Mesenchymal stem cell (in vitro differentiated cells and primary cell): ENCODE measurements at regions not wholly inside any gene's neighbourhood (a gene's known extent, or its start where the extent isn't known, plus 50 kb on each side); places are given as distances from the start of the nearest gene placed in this dataset.

Source experiments
- DNase-seq: peaks from one replicate; pipeline ENCODE4 v3.0.0-alpha.2; 2013
- H2AFZ ChIP-seq: one replicate; pipeline ENCODE4 v1.6.1; 2013; ENCODE audit warnings: low read depth, mild to moderate bottlenecking, control low read depth, inconsistent platforms, low read length, moderate library complexity
- H2AK5ac ChIP-seq: 2 replicates; pipeline ENCODE4 v1.6.1; 2013; ENCODE audit warnings: low read length, moderate library complexity, mild to moderate bottlenecking, inconsistent platforms; ENCODE audit not compliant: severe bottlenecking
- H2BK120ac ChIP-seq: one replicate; pipeline ENCODE4 v1.6.1; 2013; ENCODE audit warnings: low read depth, mild to moderate bottlenecking, inconsistent platforms, low read length, moderate library complexity
- H2BK12ac ChIP-seq, 2 experiments: one replicate each; pipeline ENCODE4 v1.6.1; 2013; ENCODE audit warnings: inconsistent platforms in 2 of 2, low read length in 2 of 2, mild to moderate bottlenecking in 2 of 2, moderate library complexity in 2 of 2, control low read depth in 1 of 2
- H2BK15ac ChIP-seq: one replicate; pipeline ENCODE4 v1.6.1; 2013; ENCODE audit warnings: mild to moderate bottlenecking, low read depth, inconsistent platforms; ENCODE audit not compliant: poor library complexity, severe bottlenecking
- H2BK5ac ChIP-seq: 2 replicates; pipeline ENCODE4 v1.6.1; 2013; ENCODE audit warnings: low read depth, mild to moderate bottlenecking, low read length, control low read depth, inconsistent platforms; ENCODE audit not compliant: poor library complexity, severe bottlenecking
- H3K14ac ChIP-seq, 2 experiments: one replicate each; pipeline ENCODE4 v1.6.1; 2013; ENCODE audit warnings: inconsistent platforms in 2 of 2, low read length in 2 of 2, control low read depth in 1 of 2, mild to moderate bottlenecking in 1 of 2, moderate library complexity in 1 of 2
- H3K18ac ChIP-seq, 2 experiments: one replicate each; pipeline ENCODE4 v1.6.1; 2013; ENCODE audit warnings: inconsistent platforms in 2 of 2, low read length in 2 of 2, control low read depth in 1 of 2, low read depth in 1 of 2, mild to moderate bottlenecking in 1 of 2
- H3K23ac ChIP-seq, 2 experiments: one replicate each; pipeline ENCODE4 v1.6.1; 2013; ENCODE audit warnings: inconsistent platforms in 2 of 2, low read length in 2 of 2, mild to moderate bottlenecking in 2 of 2, moderate library complexity in 2 of 2, control low read depth in 1 of 2
- H3K27ac ChIP-seq: 2 replicates; pipeline ENCODE4 v1.5.1; 2013; ENCODE audit warnings: mild to moderate bottlenecking, moderate library complexity, low read length, control low read depth, inconsistent platforms; ENCODE audit not compliant: poor library complexity, severe bottlenecking
- H3K27me3 ChIP-seq, 2 experiments: 2 replicates each; pipeline versions ENCODE4 v1.6.1 to v1.7.0; 2013; ENCODE audit warnings: low read length in 2 of 2, mild to moderate bottlenecking in 2 of 2, moderate library complexity in 2 of 2, control low read depth in 1 of 2, inconsistent platforms in 1 of 2; ENCODE audit not compliant: control insufficient read depth in 1 of 2, insufficient read depth in 1 of 2
- H3K36me3 ChIP-seq, 2 experiments: 2 replicates each; pipeline versions ENCODE4 v1.6.1 to v1.7.0; 2013; ENCODE audit warnings: low read length in 2 of 2, control low read depth in 1 of 2, inconsistent platforms in 1 of 2, low read depth in 1 of 2, mild to moderate bottlenecking in 1 of 2; ENCODE audit not compliant: insufficient read depth in 2 of 2, control insufficient read depth in 1 of 2
- H3K4ac ChIP-seq, 2 experiments: one replicate each; pipeline ENCODE4 v1.6.1; 2013; ENCODE audit warnings: inconsistent platforms in 2 of 2, low read length in 2 of 2, mild to moderate bottlenecking in 2 of 2, moderate library complexity in 2 of 2, control low read depth in 1 of 2, low read depth in 1 of 2
- H3K4me1 ChIP-seq: 2 replicates; pipeline ENCODE4 v1.6.1; 2013; ENCODE audit warnings: low read depth, low read length, control low read depth; ENCODE audit not compliant: control insufficient read depth, insufficient read depth
- H3K4me2 ChIP-seq: 2 replicates; pipeline ENCODE4 v1.6.1; 2013; ENCODE audit warnings: low read length, mild to moderate bottlenecking, inconsistent platforms; ENCODE audit not compliant: poor library complexity, severe bottlenecking
- H3K4me3 ChIP-seq, 2 experiments: 2 replicates each; pipeline versions ENCODE4 v1.5.1 to v1.7.0; 2013; ENCODE audit warnings: low read length in 2 of 2, mild to moderate bottlenecking in 2 of 2, control low read depth in 1 of 2, low read depth in 1 of 2; ENCODE audit not compliant: insufficient read depth in 1 of 2
- H3K79me1 ChIP-seq: replicated peaks from 2 replicates; pipeline ENCODE4 v1.6.1; 2013; ENCODE audit warnings: mild to moderate bottlenecking, control low read depth, low read length, inconsistent platforms; ENCODE audit not compliant: poor library complexity, severe bottlenecking
- H3K9ac ChIP-seq: 2 replicates; pipeline ENCODE4 v1.7.0; 2013; ENCODE audit warnings: mild to moderate bottlenecking, low read length, moderate library complexity
- H3K9me3 ChIP-seq: 2 replicates; pipeline ENCODE4 v1.7.0; 2013; ENCODE audit warnings: mild to moderate bottlenecking, low read length; ENCODE audit not compliant: control insufficient read depth
- H4K8ac ChIP-seq: one replicate; pipeline ENCODE4 v1.6.1; 2013; ENCODE audit warnings: inconsistent platforms, mild to moderate bottlenecking, low read length, moderate library complexity
- H4K91ac ChIP-seq: one replicate; pipeline ENCODE4 v1.6.1; 2013; ENCODE audit warnings: mild to moderate bottlenecking, low read length, inconsistent platforms
- WGBS: methylation state at CpG from one replicate; pipeline ENCODE4 v1.1.7; 2013; ENCODE audit warnings: mixed read lengths; 5-methylcytosine and 5-hydroxymethylcytosine counted together

DNA sequence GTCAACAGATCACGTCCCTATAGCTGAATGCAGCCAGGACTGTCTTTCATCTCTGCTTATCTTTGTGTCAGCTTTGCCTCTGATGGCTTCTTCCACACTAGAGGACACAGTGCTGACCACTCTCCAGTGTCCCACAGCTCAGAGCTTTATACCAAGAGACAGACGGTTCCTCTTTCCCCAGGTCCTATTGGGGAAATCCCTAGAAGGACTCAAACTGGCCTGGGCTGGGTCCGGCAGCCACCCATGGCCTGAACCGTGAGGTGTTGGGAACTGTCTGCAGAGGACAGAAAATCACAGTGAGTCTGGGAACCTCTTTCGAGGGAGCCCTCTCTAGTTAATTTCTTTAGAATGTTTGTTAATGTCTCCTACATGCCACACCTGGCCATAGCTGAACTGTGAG lies 68.3 kb upstream of the SHB start:
- Histone ChIP-seq H3K9me3 (no peaks in the 10 kb centered on the region), H3K4me3 (no peak overlapping the region), H3K79me1 (no peaks in the 10 kb centered on the region), H3K14ac (no peak overlapping the region), H2AFZ (no peak overlapping the region), H4K91ac (no peak overlapping the region), H3K4me2 (no peak overlapping the region), H3K27me3 (peaks cover 20 to 75% of the 10 kb centered on the region in 2 experiments), H3K23ac (peak overlapping the region in 1 of 2 experiments; percentile 11), H2BK120ac (no peak overlapping the region), H2BK5ac (no peak overlapping the region), H3K4ac (no peak overlapping the region), H4K8ac (no peak overlapping the region), H3K9ac (no peak overlapping the region), H2AK5ac (no peak overlapping the region), H3K27ac (no peak overlapping the region), H2BK15ac (no peak overlapping the region), H3K4me1 (peaks cover 10% of the 10 kb centered on the region), H3K18ac (no peak overlapping the region), H3K36me3 (no peaks in the 10 kb centered on the region), H2BK12ac (no peak overlapping the region)
- 85% methylated on average over 5 of the region's 5 CpGs for WGBS
- no peak for DNase-seq

DNA sequence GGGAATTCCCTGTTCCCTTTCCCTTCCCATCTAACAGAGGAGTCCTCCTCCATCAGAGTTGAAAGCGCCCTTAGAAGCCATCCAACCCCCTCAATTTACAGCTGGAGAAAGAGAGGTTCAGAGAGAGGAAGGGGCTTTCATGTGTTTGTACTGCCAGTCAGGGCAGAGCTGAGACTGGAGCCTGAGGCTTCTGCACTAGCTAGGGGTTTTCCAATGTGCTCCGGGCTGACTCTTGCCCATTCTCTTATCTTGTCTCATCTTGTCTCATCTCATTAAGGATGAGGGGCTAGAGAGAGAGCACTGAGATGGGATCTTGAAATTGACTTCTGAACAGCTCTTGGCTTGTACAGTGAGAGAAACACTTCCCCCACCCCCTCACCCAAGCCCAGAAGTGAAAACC lies 67.4 kb upstream of the SHB start:
- DNase-seq = no peak
- Histone ChIP-seq H3K9me3 (no peaks in the 10 kb centered on the region), H4K91ac (no peak overlapping the region), H2AFZ (no peak overlapping the region), H2BK5ac (no peak overlapping the region), H2AK5ac (no peak overlapping the region), H3K14ac (no peak overlapping the region), H4K8ac (no peak overlapping the region), H3K9ac (no peak overlapping the region), H3K79me1 (no peaks in the 10 kb centered on the region), H3K18ac (no peak overlapping the region), H2BK120ac (no peak overlapping the region), H3K4me1 (peaks cover 3% of the 10 kb centered on the region), H3K27ac (no peak overlapping the region), H3K36me3 (no peaks in the 10 kb centered on the region), H2BK12ac (no peak overlapping the region), H3K4me2 (no peak overlapping the region), H3K27me3 (peaks cover 26 to 84% of the 10 kb centered on the region in 2 experiments), H2BK15ac (no peak overlapping the region), H3K23ac (no peak overlapping the region), H3K4ac (no peak overlapping the region), H3K4me3 (no peak overlapping the region)
- WGBS = no CpG with 5 or more reads among the region's 2 CpGs

DNA sequence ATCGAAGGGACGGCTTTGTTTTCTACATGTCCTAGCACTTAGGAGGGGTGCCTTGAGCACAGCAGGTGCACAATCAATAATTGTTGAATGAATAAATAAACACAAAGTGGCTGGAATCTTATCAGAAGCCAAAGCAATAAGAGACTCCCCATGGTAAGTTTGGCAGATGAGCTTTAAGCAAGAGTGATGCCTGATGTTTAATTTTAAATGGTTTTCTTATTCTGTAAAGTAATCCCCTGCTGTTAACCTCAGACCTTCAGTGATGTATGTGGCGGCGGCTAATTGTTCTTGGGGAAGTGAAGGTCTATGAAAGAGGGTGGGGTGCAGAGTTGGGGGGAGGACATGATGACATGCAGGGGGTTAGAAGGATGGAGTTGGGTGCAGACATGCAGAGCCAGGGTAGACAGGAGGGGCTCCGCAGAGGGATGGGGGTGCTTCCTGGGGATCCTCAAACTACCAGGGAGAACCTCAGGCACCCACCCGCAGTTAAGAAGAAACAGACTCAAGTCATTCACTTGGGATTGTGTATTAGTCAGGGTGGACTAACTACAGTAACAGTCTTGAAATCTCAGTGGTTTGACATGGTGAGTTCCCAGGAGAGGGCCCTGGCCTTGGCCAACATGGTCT lies 65.7 kb upstream of the SHB start:
- H3K14ac ChIP-seq = no peak overlapping the region
- H2BK120ac ChIP-seq = no peak overlapping the region
- no peak overlapping the region for H3K23ac ChIP-seq
- no peak overlapping the region for H4K8ac ChIP-seq
- no peak overlapping the region for H2BK5ac ChIP-seq
- no peaks in the 10 kb centered on the region for H3K9me3 ChIP-seq
- H3K18ac ChIP-seq = no peak overlapping the region
- no peak overlapping the region for H2AK5ac ChIP-seq
- H3K4me2 ChIP-seq = no peak overlapping the region
- no peaks in the 10 kb centered on the region for H3K79me1 ChIP-seq
- no peak overlapping the region for H4K91ac ChIP-seq
- WGBS = 85% methylated on average over 6 of the region's 6 CpGs
- DNase-seq = no peak
- no peak overlapping the region for H3K27ac ChIP-seq
- no peak overlapping the region for H2AFZ ChIP-seq
- H3K4me1 ChIP-seq = no peaks in the 10 kb centered on the region
- H2BK15ac ChIP-seq = no peak overlapping the region
- no peak overlapping the region for H2BK12ac ChIP-seq
- H3K4me3 ChIP-seq = no peak overlapping the region
- H3K27me3 ChIP-seq = peaks cover 29 to 86% of the 10 kb centered on the region in 2 experiments
- H3K9ac ChIP-seq = no peak overlapping the region
- no peaks in the 10 kb centered on the region for H3K36me3 ChIP-seq
- H3K4ac ChIP-seq = no peak overlapping the region

- peaks cover 34 to 89% of the 10 kb centered on the region in 2 experiments for H3K27me3 ChIP-seq
- peaks cover 6% of the 10 kb centered on the region for H3K9me3 ChIP-seq
- H2BK15ac ChIP-seq = no peak overlapping the region
- no peak overlapping the region for H4K8ac ChIP-seq
- no peak for DNase-seq
- H4K91ac ChIP-seq = no peak overlapping the region
- no peak overlapping the region for H3K4me3 ChIP-seq
- H3K18ac ChIP-seq = no peak overlapping the region
- no peaks in the 10 kb centered on the region for H3K36me3 ChIP-seq
- H3K14ac ChIP-seq = no peak overlapping the region
- no peak overlapping the region for H3K4ac ChIP-seq
- no peak overlapping the region for H3K4me2 ChIP-seq
- H2AK5ac ChIP-seq = no peak overlapping the region
- no peak overlapping the region for H3K27ac ChIP-seq
- H2BK120ac ChIP-seq = no peak overlapping the region
- no peaks in the 10 kb centered on the region for H3K79me1 ChIP-seq
- no peaks in the 10 kb centered on the region for H3K4me1 ChIP-seq
- no peak overlapping the region for H2AFZ ChIP-seq
- no peak overlapping the region for H2BK5ac ChIP-seq
- H3K23ac ChIP-seq = no peak overlapping the region
- no peak overlapping the region for H3K9ac ChIP-seq
- no peak overlapping the region for H2BK12ac ChIP-seq
Observed at GRCh38 chr9:38133595-38133994, 64.6 kb upstream of the SHB start.
